UCSD-AML1 (cell line): ENCODE measurements at regions not wholly inside any gene's neighbourhood (a gene's known extent, or its start where the extent isn't known, plus 50 kb on each side); places are given as distances from the start of the nearest gene placed in this dataset.

Experiments
- DNase-seq: peaks from one replicate; lab custom pipeline; 2025; ENCODE audit not compliant: unreplicated experiment; lab: John Stamatoyannopoulos, UW

GRCh38 chr1:14094611-14095400 lies 394.8 kb downstream of the PRDM2 start:
- no peak for DNase-seq

DNA sequence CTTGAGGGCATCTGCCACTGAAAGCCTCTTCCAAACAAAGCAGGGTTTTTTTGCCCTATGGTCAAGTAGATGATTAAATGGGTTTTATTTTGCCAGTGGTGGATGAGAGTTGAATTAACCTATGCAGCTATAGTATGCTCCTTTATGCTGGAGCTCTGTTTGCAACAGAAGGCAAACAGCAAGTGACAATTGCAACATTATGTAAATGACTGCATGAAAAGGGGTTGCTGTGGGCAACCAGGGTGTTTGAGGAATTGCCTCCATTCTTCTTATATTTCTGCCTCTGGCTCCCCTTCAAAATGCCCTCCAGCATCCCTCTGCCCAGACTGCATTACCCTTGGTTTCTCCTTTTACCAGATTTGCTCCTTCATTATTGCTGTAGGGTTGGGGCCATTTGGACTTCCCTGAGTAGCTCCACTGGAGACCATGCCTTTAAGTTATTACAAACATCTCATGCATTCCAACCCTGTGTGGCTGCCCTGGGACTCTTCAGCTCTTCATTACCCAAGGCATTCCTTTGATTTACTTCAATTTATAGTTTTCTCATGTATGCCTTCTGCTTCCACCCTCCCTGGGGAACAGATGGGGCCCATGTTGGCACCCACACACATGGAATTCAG lies 398.4 kb downstream of the PRDM2 start:
- no peak for DNase-seq

DNA sequence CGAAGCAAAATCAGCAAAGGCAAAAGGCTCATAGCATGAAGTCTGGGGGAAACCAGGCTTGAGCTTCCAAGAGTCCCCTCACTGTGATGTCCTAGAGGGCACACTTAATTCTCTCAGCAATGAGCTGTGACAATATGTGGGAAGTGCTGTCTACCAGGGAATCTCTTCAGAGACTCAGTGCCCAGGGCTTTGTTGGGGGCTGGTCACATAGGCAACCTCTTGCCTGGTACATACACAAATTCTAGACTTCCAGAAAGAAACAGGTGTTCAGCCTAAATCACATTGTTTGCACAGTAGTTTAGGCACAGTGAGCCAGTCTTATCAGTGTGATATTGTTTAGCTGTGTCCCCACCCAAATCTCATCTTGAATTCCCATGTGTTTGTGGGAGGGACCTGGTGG lies 400.5 kb downstream of the PRDM2 start:
- no peak for DNase-seq

- no peak for DNase-seq
These were observed 400.9 kb downstream of the PRDM2 start for GRCh38 chr1:14100919-14101318.

DNA sequence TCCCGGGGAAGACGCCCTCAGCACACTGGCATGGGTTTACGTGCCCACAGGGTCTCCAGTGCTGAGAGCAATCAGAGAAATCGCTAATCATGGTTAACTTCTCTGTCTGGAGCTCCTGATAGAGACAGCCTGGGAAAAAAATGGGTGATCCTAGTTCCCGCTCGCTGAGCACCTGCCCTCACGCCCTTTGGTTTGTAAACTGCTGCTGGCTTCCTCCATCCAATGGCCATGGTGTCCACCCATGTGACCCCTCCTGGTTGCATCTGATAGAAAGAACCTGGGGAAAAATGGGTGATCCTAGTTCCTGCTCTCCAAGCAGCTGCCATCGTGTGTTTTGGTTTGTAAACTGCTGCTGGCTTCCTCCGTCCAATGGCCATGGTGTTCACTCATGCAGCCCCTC lies 402.2 kb downstream of the PRDM2 start:
- no peak for DNase-seq

GRCh38 chr1:14103878-14104430 lies 404.0 kb downstream of the PRDM2 start:
- no peak for DNase-seq

- no peak for DNase-seq
These were observed 406.1 kb downstream of the PRDM2 start for GRCh38 chr1:14106126-14106525.

- DNase-seq: no peak
These were observed 406.8 kb downstream of the PRDM2 start for GRCh38 chr1:14106679-14107313.

GRCh38 chr1:14108356-14109275 lies 408.6 kb downstream of the PRDM2 start:
- DNase-seq: no peak

GRCh38 chr1:14109276-14109635 lies 409.3 kb downstream of the PRDM2 start:
- no peak for DNase-seq

- no peak for DNase-seq
These were observed 410.1 kb downstream of the PRDM2 start for GRCh38 chr1:14110040-14110439.

DNA sequence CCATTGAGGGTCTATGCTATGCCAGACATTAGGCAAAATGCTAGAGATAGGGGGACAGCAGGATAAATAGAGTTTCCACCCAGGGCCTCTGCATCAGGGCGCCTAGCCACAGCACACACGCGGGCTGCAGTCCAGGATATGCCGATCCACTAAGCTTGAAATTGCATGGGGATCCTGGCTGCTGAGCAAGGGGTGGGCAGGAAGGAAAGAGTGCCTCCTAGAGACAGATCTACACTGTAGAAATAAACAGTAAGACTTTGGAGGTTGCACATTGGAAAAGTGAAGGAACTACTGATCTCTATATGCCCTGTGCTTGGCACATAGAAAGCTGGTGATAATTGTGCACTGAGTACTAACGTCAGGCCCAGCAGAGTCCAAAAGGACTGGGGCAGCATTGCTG lies 411.1 kb downstream of the PRDM2 start:
- no peak for DNase-seq

GRCh38 chr1:14112613-14113012 lies 412.6 kb downstream of the PRDM2 start:
- DNase-seq: no peak

DNA sequence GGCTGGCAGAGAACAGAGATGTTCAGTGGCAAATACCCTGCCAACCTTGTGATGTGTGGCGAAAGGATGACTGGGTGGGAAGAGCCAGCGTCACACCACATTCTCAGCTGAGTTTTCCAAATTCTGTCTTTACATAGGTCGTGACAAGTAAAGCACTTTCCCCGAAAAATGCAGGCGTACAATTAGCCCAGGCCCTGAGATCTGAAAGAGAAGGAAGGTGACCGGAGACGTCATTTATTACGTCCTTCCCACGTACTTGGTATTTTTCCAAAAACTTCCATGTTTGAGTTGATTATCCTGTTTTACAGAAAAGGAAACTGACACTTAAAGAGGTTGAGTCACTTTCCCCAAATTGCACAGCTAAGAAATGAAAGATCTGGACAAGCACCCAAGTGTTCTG lies 413.3 kb downstream of the PRDM2 start:
- no peak for DNase-seq

DNA sequence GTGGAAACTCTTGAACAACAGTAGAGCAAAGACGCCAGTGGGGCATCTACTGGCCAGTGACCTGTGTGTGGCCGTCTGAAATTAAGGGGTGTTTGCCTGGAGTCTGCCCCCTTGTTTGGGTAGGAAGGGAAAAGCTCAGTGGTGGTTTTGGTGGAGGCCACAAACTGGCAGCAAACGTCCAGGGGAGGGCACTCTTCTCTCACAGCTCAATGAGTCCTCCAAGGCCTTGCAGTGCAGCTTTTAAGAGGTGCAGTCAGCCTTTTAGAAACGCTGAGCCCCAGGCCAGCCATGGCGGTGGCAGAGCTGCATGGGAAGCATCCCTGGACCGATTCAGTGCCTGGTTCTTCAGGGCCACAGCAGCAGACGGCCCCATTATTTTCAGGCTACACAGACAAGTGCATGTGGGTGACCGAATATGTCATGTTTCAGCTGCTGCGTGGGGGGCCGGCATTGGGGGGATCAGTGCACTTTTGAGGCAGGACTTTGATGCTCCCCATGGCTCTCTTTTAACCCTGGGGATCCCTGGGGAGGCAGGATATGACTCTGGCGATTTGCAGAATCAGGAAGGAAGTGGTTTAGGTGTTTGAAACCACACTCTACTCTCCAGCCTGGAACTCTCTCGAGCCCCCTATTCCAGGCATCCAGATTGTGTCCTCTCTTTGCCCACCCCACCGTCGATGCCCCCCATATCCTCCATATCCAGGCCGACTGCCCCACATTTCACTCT lies 414.0 kb downstream of the PRDM2 start:
- DNase-seq: peak; percentile 27

GRCh38 chr1:14115976-14116375 lies 416.0 kb downstream of the PRDM2 start:
- no peak for DNase-seq

DNA sequence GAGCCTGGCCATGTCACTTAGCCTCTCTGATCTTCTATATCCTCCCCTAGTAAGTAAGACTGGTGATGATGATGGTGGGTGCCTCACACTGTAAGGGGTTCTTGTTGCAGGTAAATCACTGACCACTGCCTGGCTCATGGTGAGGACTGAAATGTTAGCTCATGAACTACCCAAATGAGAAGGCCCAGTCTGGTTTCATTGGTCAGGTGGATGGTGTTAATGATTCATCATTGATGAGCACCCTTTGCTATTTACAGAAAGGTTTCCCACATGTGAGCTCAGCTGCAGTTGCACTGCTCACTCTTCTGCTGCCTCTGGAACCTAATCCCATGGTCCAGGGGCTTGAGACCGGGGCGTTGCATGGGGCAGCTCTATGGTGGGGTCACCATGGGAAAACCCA lies 417.7 kb downstream of the PRDM2 start:
- no peak for DNase-seq

- no peak for DNase-seq
These were observed 418.9 kb downstream of the PRDM2 start for GRCh38 chr1:14118691-14119485.

DNA sequence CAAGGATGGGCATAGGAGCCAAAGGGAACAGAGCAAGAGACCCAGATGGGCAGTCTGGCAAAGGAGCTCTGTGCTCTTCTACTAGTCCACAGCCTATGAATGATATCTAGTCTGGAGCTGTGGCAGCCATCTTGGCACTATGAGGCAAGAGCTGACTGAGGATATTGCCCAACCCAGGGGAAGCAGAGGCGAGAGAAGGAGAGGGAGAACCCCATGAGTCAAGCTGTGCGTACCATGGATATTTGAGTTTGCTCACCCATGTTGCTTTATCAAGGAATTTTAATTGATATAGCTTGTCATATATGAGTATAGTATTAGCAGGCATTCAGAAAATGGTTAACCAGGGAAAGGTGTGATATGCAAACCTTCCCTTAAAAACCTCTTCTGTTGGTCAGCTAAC lies 420.9 kb downstream of the PRDM2 start:
- no peak for DNase-seq

DNA sequence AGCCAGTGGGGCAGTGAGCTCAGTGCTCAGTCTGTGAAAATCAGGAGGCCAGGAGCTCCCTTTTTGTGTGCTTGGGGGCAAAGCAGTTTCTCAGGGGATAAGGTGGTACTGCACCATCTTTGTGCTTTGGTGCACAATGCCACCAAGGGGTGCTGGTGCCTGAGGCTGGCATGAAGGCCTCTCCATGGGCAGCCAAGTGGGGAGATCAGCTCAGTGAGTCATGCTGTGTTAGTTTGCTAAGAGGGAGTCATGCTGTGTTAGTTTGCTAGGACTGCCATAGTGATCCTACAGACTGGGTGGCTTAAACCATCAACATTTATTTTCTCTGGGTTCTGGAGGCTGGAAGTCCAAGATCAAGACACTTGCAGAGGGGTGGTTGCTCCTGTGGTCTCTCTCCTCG lies 428.1 kb downstream of the PRDM2 start:
- DNase-seq: no peak
